ENCODE measurements at regions not wholly inside any gene's neighbourhood (a gene's known extent, or its start where the extent isn't known, plus 50 kb on each side); places are given as distances from the start of the nearest gene placed in this dataset.
"Not testable (repeated sequence)": the region's sequence is repeated elsewhere in the genome, so short reads cannot be mapped to it uniquely, and the experiment has no call there.

- H3K36me3 ChIP-seq (ENCODE audit: control insufficient read depth in 1 of 2, insufficient read depth in 2 of 2, low read length in 1 of 2); H3K4me1 ChIP-seq (ENCODE audit: control insufficient read depth in 1 of 2, insufficient read depth in 2 of 2, low read length in 2 of 2); H3K27me3 ChIP-seq (ENCODE audit: control insufficient read depth in 1 of 2, insufficient read depth in 2 of 2, low read length in 1 of 2); intact Hi-C loops (cut with DNase I); DNase-seq; ATAC-seq (ENCODE audit: low FRiP score); H3K4me3 ChIP-seq (ENCODE audit: low read length in 2 of 2); H3K27ac ChIP-seq (ENCODE audit: low read depth in 1 of 2, low read length in 2 of 2); H3K9me3 ChIP-seq (ENCODE audit: control insufficient read depth, low read length): not testable (repeated sequence)
- 87 to 95% methylated on average over 5 of the region's 5 CpGs for WGBS, 2 donors
Observed at GRCh38 chr1:170457325-170458050, 74.5 kb upstream of the GORAB start.

GRCh38 chr1:170460001-170460400 is 72.0 kb upstream of the GORAB start:
- WGBS, 2 donors: 3 to 9% methylated on average over 2 of the region's 2 CpGs
- no peak overlapping the region for H3K27ac ChIP-seq (ENCODE audit: low read depth in 1 of 2, low read length in 2 of 2)
- no peak for ATAC-seq (ENCODE audit: low FRiP score)

DNA sequence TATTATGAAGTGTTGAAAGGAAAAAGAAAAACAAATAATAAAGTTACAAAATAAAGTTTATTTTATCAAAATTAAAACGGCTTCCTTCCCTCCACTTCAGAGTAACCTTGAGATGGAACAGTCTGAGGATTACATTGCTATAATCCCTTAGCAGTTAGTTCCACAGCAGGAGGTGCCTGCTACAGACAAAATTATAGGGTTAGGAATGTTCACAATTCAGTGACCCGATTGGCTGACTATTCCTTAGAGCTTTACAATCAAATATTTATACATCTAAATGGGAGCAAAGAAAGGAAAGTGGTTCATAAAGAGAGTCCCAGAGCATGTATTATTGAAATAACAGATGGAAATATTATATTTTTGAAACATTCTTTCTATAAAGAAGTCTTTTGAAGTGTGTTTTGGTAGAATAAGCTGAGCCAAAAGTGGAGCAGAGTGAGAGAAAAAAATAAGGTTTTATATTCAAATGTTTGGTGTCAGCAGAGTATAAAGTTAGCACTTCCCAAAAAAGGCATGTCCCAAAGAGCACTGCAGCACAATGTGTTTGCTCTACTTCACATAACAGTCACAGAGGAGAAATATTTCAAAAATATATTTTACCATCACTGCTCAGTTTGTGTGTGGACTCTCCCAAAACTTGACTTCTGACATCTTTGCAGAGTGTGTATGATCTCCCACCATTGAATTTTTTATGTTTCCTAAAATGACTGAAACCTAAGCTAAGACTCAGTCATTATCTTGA is 71.4 kb upstream of the GORAB start:
- ATAC-seq (ENCODE audit: low FRiP score): peak; percentile 56
- intact Hi-C loops (cut with DNase I): no loop called here

More at GRCh38 chr1:170460001-170460400, 72.0 kb upstream of the GORAB start:
- H3K9me3 ChIP-seq (ENCODE audit: control insufficient read depth, low read length): peaks cover 1% of the 10 kb centered on the region
- H3K4me1 ChIP-seq (ENCODE audit: control insufficient read depth in 1 of 2, insufficient read depth in 2 of 2, low read length in 2 of 2): peaks cover 0 to 6% of the 10 kb centered on the region in 2 donors
- no peak overlapping the region for H3K4me3 ChIP-seq (ENCODE audit: low read length in 2 of 2)
- no peak for DNase-seq
- no peaks in the 10 kb centered on the region for H3K36me3 ChIP-seq (ENCODE audit: control insufficient read depth in 1 of 2, insufficient read depth in 2 of 2, low read length in 1 of 2)
- H3K27me3 ChIP-seq (ENCODE audit: control insufficient read depth in 1 of 2, insufficient read depth in 2 of 2, low read length in 1 of 2): no peaks in the 10 kb centered on the region
- intact Hi-C loops (cut with DNase I): no loop called here

GRCh38 chr1:170461291-170461747 is 70.6 kb upstream of the GORAB start:
- intact Hi-C loops (cut with DNase I): no loop called here
- H3K9me3 ChIP-seq (ENCODE audit: control insufficient read depth, low read length): peaks cover 1% of the 10 kb centered on the region
- H3K27ac ChIP-seq (ENCODE audit: low read depth in 1 of 2, low read length in 2 of 2): peak overlapping the region in 1 of 2 donors; percentile 3
- H3K4me1 ChIP-seq (ENCODE audit: control insufficient read depth in 1 of 2, insufficient read depth in 2 of 2, low read length in 2 of 2): peaks cover 0 to 6% of the 10 kb centered on the region in 2 donors
- 16 to 17% methylated on average over 1 of the region's 1 CpG for WGBS, 2 donors
- no peaks in the 10 kb centered on the region for H3K27me3 ChIP-seq (ENCODE audit: control insufficient read depth in 1 of 2, insufficient read depth in 2 of 2, low read length in 1 of 2)
- no peak for DNase-seq
- no peak overlapping the region for H3K4me3 ChIP-seq (ENCODE audit: low read length in 2 of 2)
- ATAC-seq (ENCODE audit: low FRiP score): peak; percentile 74
- no peaks in the 10 kb centered on the region for H3K36me3 ChIP-seq (ENCODE audit: control insufficient read depth in 1 of 2, insufficient read depth in 2 of 2, low read length in 1 of 2)

More for the DNA sequence above, 71.4 kb upstream of the GORAB start:
- no peaks in the 10 kb centered on the region for H3K36me3 ChIP-seq (ENCODE audit: control insufficient read depth in 1 of 2, insufficient read depth in 2 of 2, low read length in 1 of 2)
- peaks cover 0 to 6% of the 10 kb centered on the region in 2 donors for H3K4me1 ChIP-seq (ENCODE audit: control insufficient read depth in 1 of 2, insufficient read depth in 2 of 2, low read length in 2 of 2)
- DNase-seq: no peak
- H3K9me3 ChIP-seq (ENCODE audit: control insufficient read depth, low read length): peaks cover 1% of the 10 kb centered on the region
- H3K27me3 ChIP-seq (ENCODE audit: control insufficient read depth in 1 of 2, insufficient read depth in 2 of 2, low read length in 1 of 2): no peaks in the 10 kb centered on the region
- 4 to 10% methylated on average over 2 of the region's 2 CpGs for WGBS, 2 donors
- no peak overlapping the region for H3K4me3 ChIP-seq (ENCODE audit: low read length in 2 of 2)
- H3K27ac ChIP-seq (ENCODE audit: low read depth in 1 of 2, low read length in 2 of 2): peak overlapping the region in 1 of 2 donors; percentile 3

DNA sequence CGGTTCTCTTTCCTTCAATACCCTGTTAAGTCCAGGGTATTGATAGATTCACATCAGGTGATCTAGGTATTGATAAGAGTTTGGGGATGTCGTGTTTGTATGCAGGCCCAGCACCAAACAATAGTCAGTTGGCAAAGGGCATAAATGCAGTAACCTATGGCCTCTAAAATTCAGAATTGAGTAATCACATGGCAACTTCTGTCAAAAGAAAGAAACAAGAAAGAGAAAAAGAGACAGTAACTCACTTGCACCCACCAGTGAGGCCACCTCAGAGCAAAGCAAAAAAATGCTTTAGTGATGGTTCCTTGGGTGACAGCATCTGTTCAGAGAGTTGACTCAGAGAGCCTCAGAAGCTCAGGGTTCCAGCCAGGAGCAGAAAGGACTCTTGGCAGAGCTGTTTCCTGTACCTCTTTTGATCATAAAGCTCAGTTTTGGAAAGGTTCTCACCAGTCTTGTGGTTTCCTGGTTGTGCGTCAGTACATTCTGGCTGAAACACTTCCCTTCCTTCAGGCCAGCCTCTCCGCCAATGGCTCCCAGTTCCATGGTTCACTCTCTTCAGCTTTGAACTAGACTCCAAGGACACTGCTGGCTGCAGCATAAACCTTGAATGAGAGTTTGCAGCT is 70.1 kb upstream of the GORAB start:
- intact Hi-C loops (cut with DNase I): no loop called here
- peak; percentile 56 for ATAC-seq (ENCODE audit: low FRiP score)
- H3K27me3 ChIP-seq (ENCODE audit: control insufficient read depth in 1 of 2, insufficient read depth in 2 of 2, low read length in 1 of 2): no peaks in the 10 kb centered on the region
- DNase-seq: peak in 1 of 2 donors; percentile 51
- 81 to 82% methylated on average over 4 of the region's 4 CpGs for WGBS, 2 donors
- H3K4me3 ChIP-seq (ENCODE audit: low read length in 2 of 2): no peak overlapping the region
- no peak overlapping the region for H3K27ac ChIP-seq (ENCODE audit: low read depth in 1 of 2, low read length in 2 of 2)
- peaks cover 0 to 6% of the 10 kb centered on the region in 2 donors for H3K4me1 ChIP-seq (ENCODE audit: control insufficient read depth in 1 of 2, insufficient read depth in 2 of 2, low read length in 2 of 2)
- H3K9me3 ChIP-seq (ENCODE audit: control insufficient read depth, low read length): peaks cover 1% of the 10 kb centered on the region
- no peaks in the 10 kb centered on the region for H3K36me3 ChIP-seq (ENCODE audit: control insufficient read depth in 1 of 2, insufficient read depth in 2 of 2, low read length in 1 of 2)

DNA sequence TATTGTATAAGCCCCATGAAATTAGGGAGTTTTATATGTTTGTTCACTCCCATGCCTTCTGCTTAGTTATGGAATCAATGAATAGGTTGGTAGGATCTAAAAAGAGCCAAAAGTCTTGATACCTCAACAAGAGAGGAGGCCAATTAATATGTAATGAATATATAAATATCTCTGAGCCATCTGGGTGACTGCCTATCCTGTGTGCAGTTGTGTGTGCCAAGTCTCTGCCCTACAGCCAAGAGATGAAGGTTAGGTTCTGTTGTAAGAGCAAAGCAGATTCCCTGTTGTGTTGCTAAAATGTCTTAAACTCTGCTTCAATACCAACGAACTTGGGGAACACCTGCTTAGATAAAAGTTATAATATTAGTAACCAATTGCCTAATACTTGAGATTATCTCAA is 61.8 kb upstream of the GORAB start:
- WGBS, 2 donors: 10 to 21% methylated on average over 1 of the region's 1 CpG
- Histone ChIP-seq H3K36me3 (ENCODE audit: control insufficient read depth in 1 of 2, insufficient read depth in 2 of 2, low read length in 1 of 2) (no peaks in the 10 kb centered on the region), H3K27ac (ENCODE audit: low read depth in 1 of 2, low read length in 2 of 2) (no peak overlapping the region), H3K4me1 (ENCODE audit: control insufficient read depth in 1 of 2, insufficient read depth in 2 of 2, low read length in 2 of 2) (no peaks in the 10 kb centered on the region), H3K27me3 (ENCODE audit: control insufficient read depth in 1 of 2, insufficient read depth in 2 of 2, low read length in 1 of 2) (no peaks in the 10 kb centered on the region), H3K9me3 (ENCODE audit: control insufficient read depth, low read length) (no peaks in the 10 kb centered on the region), H3K4me3 (ENCODE audit: low read length in 2 of 2) (no peak overlapping the region)
- DNase-seq: no peak
- intact Hi-C loops (cut with DNase I): loop anchor here in 1 of 2 donors (5.0 to 10.0 kb wide), 2 partner anchors 53 to 195 kb away; partner anchors contain the start of gene PRRX1
- no peak for ATAC-seq (ENCODE audit: low FRiP score)

GRCh38 chr1:170471398-170472053 is 60.4 kb upstream of the GORAB start:
- intact Hi-C loops (cut with DNase I): loop anchor here in 1 of 2 donors (5.0 to 10.0 kb wide), 2 partner anchors 54 to 193 kb away; partner anchors contain the start of gene PRRX1
- no peak overlapping the region for H3K27ac ChIP-seq (ENCODE audit: low read depth in 1 of 2, low read length in 2 of 2)

DNA sequence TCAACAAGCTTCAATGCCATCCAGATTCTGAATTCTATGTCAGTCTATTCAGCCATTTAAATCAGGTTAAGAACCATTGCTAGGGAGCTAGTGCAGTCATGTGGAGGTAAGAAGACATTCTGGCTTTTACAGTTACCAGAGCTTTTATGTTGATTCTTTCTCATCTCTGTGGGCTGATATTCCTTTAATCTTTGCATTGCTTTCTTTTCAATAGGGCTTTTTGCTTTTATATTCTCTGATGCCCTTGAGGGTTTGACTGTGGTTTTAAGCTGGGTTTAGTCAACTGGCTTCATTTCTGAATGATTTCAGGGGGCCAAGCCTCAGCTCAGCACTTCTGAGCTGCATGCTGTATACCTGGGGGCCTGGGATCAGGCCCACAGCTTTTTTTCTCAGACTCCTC is 51.0 kb upstream of the GORAB start:
- H3K4me1 ChIP-seq (ENCODE audit: control insufficient read depth in 1 of 2, insufficient read depth in 2 of 2, low read length in 2 of 2): no peaks in the 10 kb centered on the region
- no peaks in the 10 kb centered on the region for H3K27me3 ChIP-seq (ENCODE audit: control insufficient read depth in 1 of 2, insufficient read depth in 2 of 2, low read length in 1 of 2)
- DNase-seq (no peak), ATAC-seq (ENCODE audit: low FRiP score) (no peak)
- no peak overlapping the region for H3K4me3 ChIP-seq (ENCODE audit: low read length in 2 of 2)
- H3K27ac ChIP-seq (ENCODE audit: low read depth in 1 of 2, low read length in 2 of 2): no peak overlapping the region
- no peaks in the 10 kb centered on the region for H3K9me3 ChIP-seq (ENCODE audit: control insufficient read depth, low read length)
- H3K36me3 ChIP-seq (ENCODE audit: control insufficient read depth in 1 of 2, insufficient read depth in 2 of 2, low read length in 1 of 2): no peaks in the 10 kb centered on the region
- intact Hi-C loops (cut with DNase I): no loop called here

More at GRCh38 chr1:170471398-170472053, 60.4 kb upstream of the GORAB start:
- no peaks in the 10 kb centered on the region for H3K4me1 ChIP-seq (ENCODE audit: control insufficient read depth in 1 of 2, insufficient read depth in 2 of 2, low read length in 2 of 2)
- no peaks in the 10 kb centered on the region for H3K27me3 ChIP-seq (ENCODE audit: control insufficient read depth in 1 of 2, insufficient read depth in 2 of 2, low read length in 1 of 2)
- H3K36me3 ChIP-seq (ENCODE audit: control insufficient read depth in 1 of 2, insufficient read depth in 2 of 2, low read length in 1 of 2): no peaks in the 10 kb centered on the region
- DNase-seq (no peak), ATAC-seq (ENCODE audit: low FRiP score) (no peak)
- 24 to 49% methylated on average over 1 of the region's 1 CpG for WGBS, 2 donors
- no peaks in the 10 kb centered on the region for H3K9me3 ChIP-seq (ENCODE audit: control insufficient read depth, low read length)
- H3K4me3 ChIP-seq (ENCODE audit: low read length in 2 of 2): no peak overlapping the region
